SW 1271 (cell line): ENCODE measurements at regions not wholly inside any gene's neighbourhood (a gene's known extent, or its start where the extent isn't known, plus 50 kb on each side); places are given as distances from the start of the nearest gene placed in this dataset.
A peak's percentile ranks its signal among the peaks of the same experiment; 100 is the strongest.

Source experiments
- DNase-seq, 2 experiments: peaks; one replicate each; lab custom pipeline; 2025; lab: John Stamatoyannopoulos, UW

GRCh38 chr1:94644352-94644751 is 102.8 kb upstream of the F3 start:
- DNase-seq = no peak

GRCh38 chr1:94643819-94644218 is 102.3 kb upstream of the F3 start:
- no peak for DNase-seq

- DNase-seq = no peak
These were observed 101.2 kb upstream of the F3 start for GRCh38 chr1:94642617-94643321.

- no peak for DNase-seq
These were observed 100.4 kb upstream of the F3 start for GRCh38 chr1:94641990-94642389.

GRCh38 chr1:94640125-94640524 is 98.6 kb upstream of the F3 start:
- DNase-seq = no peak

GRCh38 chr1:94637121-94637520 is 95.6 kb upstream of the F3 start:
- no peak for DNase-seq

- no peak for DNase-seq
These were observed 95.1 kb upstream of the F3 start for GRCh38 chr1:94636624-94637023.

GRCh38 chr1:94636100-94636499 is 94.5 kb upstream of the F3 start:
- DNase-seq = no peak

GRCh38 chr1:94634977-94635416 is 93.4 kb upstream of the F3 start:
- DNase-seq = no peak

GRCh38 chr1:94633051-94633450 is 91.5 kb upstream of the F3 start:
- DNase-seq = no peak

GRCh38 chr1:94629259-94630181 is 88.0 kb upstream of the F3 start:
- no peak for DNase-seq

GRCh38 chr1:94628499-94628843 is 86.9 kb upstream of the F3 start:
- DNase-seq = no peak

- no peak for DNase-seq
These were observed 86.4 kb upstream of the F3 start for GRCh38 chr1:94627771-94628498.

GRCh38 chr1:94624203-94624602 is 82.6 kb upstream of the F3 start:
- no peak for DNase-seq

- DNase-seq = no peak
These were observed 82.1 kb upstream of the F3 start for GRCh38 chr1:94623560-94624148.

GRCh38 chr1:94622757-94623156 is 81.2 kb upstream of the F3 start:
- DNase-seq = peak in 1 of 2 experiments; percentile 11

- DNase-seq = no peak
These were observed 80.2 kb upstream of the F3 start for GRCh38 chr1:94621802-94622201.

- DNase-seq = no peak
These were observed 79.8 kb upstream of the F3 start for GRCh38 chr1:94621395-94621794.

- no peak for DNase-seq
These were observed 78.9 kb upstream of the F3 start for GRCh38 chr1:94620345-94621031.

GRCh38 chr1:94619731-94620130 is 78.2 kb upstream of the F3 start:
- no peak for DNase-seq

- no peak for DNase-seq
These were observed 76.6 kb upstream of the F3 start for GRCh38 chr1:94617957-94618739.
